ENCODE measurements at regions not wholly inside any gene's neighbourhood (a gene's known extent, or its start where the extent isn't known, plus 50 kb on each side); places are given as distances from the start of the nearest gene placed in this dataset.

DNA sequence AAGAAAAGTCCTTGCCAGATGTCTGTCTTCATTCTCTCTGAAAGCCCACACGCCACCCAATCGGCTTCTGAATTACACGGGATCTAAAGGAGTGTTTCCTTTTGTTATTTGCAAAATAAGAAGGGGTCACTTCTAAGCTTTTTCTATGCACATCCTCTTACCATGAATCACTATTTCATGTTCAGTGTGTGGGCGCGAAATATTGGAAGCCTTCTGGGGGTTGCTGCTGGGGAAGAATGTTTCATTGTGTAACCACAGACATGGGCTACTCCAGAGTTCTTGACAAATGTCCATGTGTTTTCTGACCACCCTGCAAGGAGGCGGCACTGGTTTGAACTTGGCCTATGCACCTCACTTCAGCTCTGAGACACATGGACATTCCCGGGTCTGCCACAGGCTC is 133.6 kb upstream of the APCDD1 start:
- Histone ChIP-seq H3K4ac (ENCODE audit: low read depth, low read length) (no peak overlapping the region), H3K14ac (replicated peaks; ENCODE audit: low read depth, low read length) (no peak overlapping the region), H4K91ac (ENCODE audit: insufficient read depth, low read depth, low read length) (no peak overlapping the region), H3K9me3 (ENCODE audit: control insufficient read depth, insufficient read depth, low read length) (no peaks in the 10 kb centered on the region), H4K5ac (ENCODE audit: low read depth, low read length) (no peak overlapping the region), H2AFZ (replicated peaks; ENCODE audit: low read length, poor library complexity) (no peak overlapping the region), H4K8ac (ENCODE audit: low read depth in 2 of 2, low read length in 2 of 2) (no peak overlapping the region), H2BK15ac (ENCODE audit: low read depth, low read length) (no peak overlapping the region), H4K20me1 (ENCODE audit: insufficient read depth, low read length) (no peaks in the 10 kb centered on the region), H3K27me3 (ENCODE audit: control insufficient read depth, insufficient read depth, low read length) (no peaks in the 10 kb centered on the region; the same call in 1 of the 2 replicates), H2BK5ac (ENCODE audit: low read depth, low read length, poor library complexity, severe bottlenecking) (no peak overlapping the region), H2BK120ac (ENCODE audit: low read depth, low read length) (no peak overlapping the region), H3K36me3 (ENCODE audit: control insufficient read depth, insufficient read depth, low read length) (no peaks in the 10 kb centered on the region), H3K79me1 (ENCODE audit: low read depth in 1 of 2, low read length in 2 of 2) (no peaks in the 10 kb centered on the region), H3K23ac (ENCODE audit: low read depth, low read length) (no peak overlapping the region), H2BK20ac (ENCODE audit: low read depth, low read length) (no peak overlapping the region), H2AK5ac (ENCODE audit: low read depth, low read length) (no peak overlapping the region), H3K4me2 (ENCODE audit: low read depth, low read length) (no peak overlapping the region), H2AK9ac (replicated peaks; ENCODE audit: low read depth, low read length, poor library complexity) (no peak overlapping the region), H3K27ac (ENCODE audit: insufficient read depth, low read length) (no peak overlapping the region), H3K18ac (ENCODE audit: low read depth, low read length) (no peak overlapping the region), H3K56ac (ENCODE audit: extremely low read depth, insufficient read depth, low read length) (no peak overlapping the region), H3K9ac (ENCODE audit: low read depth, low read length) (no peak overlapping the region), H3K9me1 (ENCODE audit: insufficient read depth, low read length) (no peaks in the 10 kb centered on the region), H3K4me3 (ENCODE audit: insufficient read depth, low read depth, low read length) (no peak overlapping the region), H3K4me1 (ENCODE audit: control insufficient read depth, insufficient read depth, low read length) (no peaks in the 10 kb centered on the region; the same call in 1 of the 2 replicates)
- ATAC-seq (ENCODE audit: low read depth) (no peak), DNase-seq (peak; percentile 57)
- dilution Hi-C loops (cut with HindIII; ENCODE audit: low sequenced_read_pairs, unreplicated experiment) = no loop called here
- POLR2A ChIA-PET (ENCODE audit: unreplicated experiment) = no interaction called here
- BruUV-seq (replicated peaks) = no TSS peak
- in situ Hi-C loops (cut with MboI; ENCODE audit: low sequenced_read_pairs) = no loop called here
- TF ChIP-seq CEBPB (IDR thresholded peaks at IDR 0.05; ENCODE audit: low read depth, low read length) (0 out of 2 replicates have a peak, but pooled peaks have one; percentile 20), MAZ (IDR thresholded peaks at IDR 0.05; ENCODE audit: borderline replicate concordance, low read depth, low read length) (no peak), BHLHE40 (IDR thresholded peaks at IDR 0.05; ENCODE audit: low read depth, low read length) (no peak)
- TF ChIP-seq, protein P1, sequence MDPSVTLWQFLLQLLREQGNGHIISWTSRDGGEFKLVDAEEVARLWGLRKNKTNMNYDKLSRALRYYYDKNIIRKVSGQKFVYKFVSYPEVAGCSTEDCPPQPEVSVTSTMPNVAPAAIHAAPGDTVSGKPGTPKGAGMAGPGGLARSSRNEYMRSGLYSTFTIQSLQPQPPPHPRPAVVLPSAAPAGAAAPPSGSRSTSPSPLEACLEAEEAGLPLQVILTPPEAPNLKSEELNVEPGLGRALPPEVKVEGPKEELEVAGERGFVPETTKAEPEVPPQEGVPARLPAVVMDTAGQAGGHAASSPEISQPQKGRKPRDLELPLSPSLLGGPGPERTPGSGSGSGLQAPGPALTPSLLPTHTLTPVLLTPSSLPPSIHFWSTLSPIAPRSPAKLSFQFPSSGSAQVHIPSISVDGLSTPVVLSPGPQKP (IDR thresholded peaks at IDR 0.05; ENCODE audit: borderline replicate concordance, low read depth, low read length) = no peak
- CTCF ChIA-PET = no interaction called here
- intact Hi-C loops (cut with micrococcal nuclease) = no loop called here
- WGBS, 2 experiments (ENCODE audit: extremely low coverage in 2 of 2, insufficient read length in 1 of 2) = 73% methylated on average over 2 of the region's 7 CpGs; no CpG with 5 or more reads in 1 of the 2 experiments

Data from IMR-90 (cell line).